ENCODE measurements at regions not wholly inside any gene's neighbourhood (a gene's known extent, or its start where the extent isn't known, plus 50 kb on each side); places are given as distances from the start of the nearest gene placed in this dataset.

- H3K27me3 ChIP-seq = no peaks in the 10 kb centered on the region
- no peaks in the 10 kb centered on the region for H3K9me2 ChIP-seq (replicated peaks; ENCODE audit: insufficient read depth)
- H3K4me3 ChIP-seq = no peak overlapping the region
- no peak for DNase-seq (ENCODE audit: low spot score)
- H3K4me2 ChIP-seq = no peak overlapping the region
- WGBS (ENCODE audit: low lambda C conversion rate, missing lambda C conversion rate) = 69% methylated on average over 1 of the region's 1 CpG
- TF ChIP-seq EZH2phosphoT487 (IDR thresholded peaks at IDR 0.05; ENCODE audit: low read depth, severe bottlenecking, unreplicated experiment) (no peak), EZH2 (IDR thresholded peaks at IDR 0.05; ENCODE audit: borderline replicate concordance) (no peak), CTCF (IDR thresholded peaks at IDR 0.05; ENCODE audit: poor library complexity) (no peak)
- no peaks in the 10 kb centered on the region for H3K4me1 ChIP-seq (ENCODE audit: insufficient read depth)
- H2AFZ ChIP-seq = no peak overlapping the region
- H3K36me3 ChIP-seq (replicated peaks; ENCODE audit: insufficient read depth, low read depth) = no peaks in the 10 kb centered on the region
- no peaks in the 10 kb centered on the region for H3K79me2 ChIP-seq
- H3K9me3 ChIP-seq (ENCODE audit: low read depth) = no peaks in the 10 kb centered on the region
- no peaks in the 10 kb centered on the region for H4K20me1 ChIP-seq (ENCODE audit: insufficient read depth, poor library complexity, severe bottlenecking)
- no peak overlapping the region for H3K27ac ChIP-seq
These were observed 1781.7 kb upstream of the PRR20A start for GRCh38 chr13:55359067-55359466.

- no peak for DNase-seq (ENCODE audit: low spot score)
- no peak overlapping the region for H3K4me2 ChIP-seq
These were observed 1779.6 kb upstream of the PRR20A start for GRCh38 chr13:55361141-55361540.

GRCh38 chr13:55366676-55367075 is 1774.0 kb upstream of the PRR20A start:
- DNase-seq (ENCODE audit: low spot score) = no peak
- no peak for TF ChIP-seq EZH2phosphoT487 (IDR thresholded peaks at IDR 0.05; ENCODE audit: low read depth, severe bottlenecking, unreplicated experiment)
- Histone ChIP-seq H3K27ac (no peak overlapping the region), H2AFZ (no peak overlapping the region), H3K9me2 (replicated peaks; ENCODE audit: insufficient read depth) (no peaks in the 10 kb centered on the region), H3K4me3 (no peak overlapping the region), H3K27me3 (no peaks in the 10 kb centered on the region), H3K4me1 (ENCODE audit: insufficient read depth) (no peaks in the 10 kb centered on the region), H3K9me3 (ENCODE audit: low read depth) (no peaks in the 10 kb centered on the region), H3K79me2 (no peaks in the 10 kb centered on the region), H3K36me3 (replicated peaks; ENCODE audit: insufficient read depth, low read depth) (no peaks in the 10 kb centered on the region), H4K20me1 (ENCODE audit: insufficient read depth, poor library complexity, severe bottlenecking) (no peaks in the 10 kb centered on the region), H3K4me2 (no peak overlapping the region)
- 74% methylated on average over 3 of the region's 3 CpGs for WGBS (ENCODE audit: low lambda C conversion rate, missing lambda C conversion rate)

More at GRCh38 chr13:55361141-55361540, 1779.6 kb upstream of the PRR20A start:
- H3K36me3 ChIP-seq (replicated peaks; ENCODE audit: insufficient read depth, low read depth) = no peaks in the 10 kb centered on the region
- no peaks in the 10 kb centered on the region for H3K9me3 ChIP-seq (ENCODE audit: low read depth)
- H3K9me2 ChIP-seq (replicated peaks; ENCODE audit: insufficient read depth) = no peaks in the 10 kb centered on the region
- no peak overlapping the region for H2AFZ ChIP-seq
- no peak overlapping the region for H3K4me3 ChIP-seq
- no peaks in the 10 kb centered on the region for H4K20me1 ChIP-seq (ENCODE audit: insufficient read depth, poor library complexity, severe bottlenecking)
- H3K79me2 ChIP-seq = no peaks in the 10 kb centered on the region
- no peak overlapping the region for H3K27ac ChIP-seq
- no peak for TF ChIP-seq EZH2phosphoT487 (IDR thresholded peaks at IDR 0.05; ENCODE audit: low read depth, severe bottlenecking, unreplicated experiment)
- no peak for TF ChIP-seq CTCF (IDR thresholded peaks at IDR 0.05; ENCODE audit: poor library complexity)
- no peak for TF ChIP-seq EZH2 (IDR thresholded peaks at IDR 0.05; ENCODE audit: borderline replicate concordance)
- H3K4me1 ChIP-seq (ENCODE audit: insufficient read depth) = no peaks in the 10 kb centered on the region
- no peaks in the 10 kb centered on the region for H3K27me3 ChIP-seq

- Histone ChIP-seq H3K9me2 (replicated peaks; ENCODE audit: insufficient read depth) (no peaks in the 10 kb centered on the region), H3K27me3 (no peaks in the 10 kb centered on the region), H2AFZ (no peak overlapping the region), H3K27ac (no peak overlapping the region), H3K4me3 (no peak overlapping the region), H4K20me1 (ENCODE audit: insufficient read depth, poor library complexity, severe bottlenecking) (no peaks in the 10 kb centered on the region), H3K4me2 (no peak overlapping the region), H3K79me2 (no peaks in the 10 kb centered on the region), H3K9me3 (ENCODE audit: low read depth) (no peaks in the 10 kb centered on the region), H3K36me3 (replicated peaks; ENCODE audit: insufficient read depth, low read depth) (no peaks in the 10 kb centered on the region), H3K4me1 (ENCODE audit: insufficient read depth) (no peaks in the 10 kb centered on the region)
- DNase-seq (ENCODE audit: low spot score) = no peak
- 91% methylated on average over 3 of the region's 3 CpGs for WGBS (ENCODE audit: low lambda C conversion rate, missing lambda C conversion rate)
- TF ChIP-seq EZH2 (IDR thresholded peaks at IDR 0.05; ENCODE audit: borderline replicate concordance) (no peak), EZH2phosphoT487 (IDR thresholded peaks at IDR 0.05; ENCODE audit: low read depth, severe bottlenecking, unreplicated experiment) (no peak), CTCF (IDR thresholded peaks at IDR 0.05; ENCODE audit: poor library complexity) (no peak)
These were observed 1746.2 kb upstream of the PRR20A start for GRCh38 chr13:55394470-55394869.

All from hepatocyte (in vitro differentiated cells).